HG03442 (cell line): ENCODE measurements at regions not wholly inside any gene's neighbourhood (a gene's known extent, or its start where the extent isn't known, plus 50 kb on each side); places are given as distances from the start of the nearest gene placed in this dataset.

ENCODE experiments used
- ATAC-seq: cut with Tn5 transposase; IDR thresholded peaks from one replicate; pipeline ENCODE4 v1.9.1; 2021; ENCODE audit warnings: mild to moderate bottlenecking, moderate library complexity; ENCODE audit not compliant: unreplicated experiment

GRCh38 chr4:119829326-119829725 is 200.7 kb upstream of the PDE5A start:
- ATAC-seq = no peak

DNA sequence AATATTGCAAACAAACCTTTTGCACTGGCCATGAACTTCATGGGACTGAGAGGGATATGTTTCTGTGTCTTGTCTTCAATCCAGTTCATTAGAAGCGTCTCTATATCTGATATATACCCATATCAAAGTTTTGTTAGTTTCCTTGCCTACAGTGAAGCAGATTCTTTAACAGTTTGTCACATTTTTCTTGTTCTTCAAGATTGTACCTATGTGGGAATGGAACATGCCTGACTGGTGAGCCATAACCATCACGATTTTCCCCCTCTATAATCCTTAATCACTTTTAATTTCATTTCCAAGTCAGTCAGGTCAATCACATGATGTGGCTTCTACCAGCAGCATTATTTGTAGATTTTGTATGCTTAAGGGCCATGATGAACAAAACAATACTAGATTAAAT is 197.1 kb upstream of the PDE5A start:
- ATAC-seq = no peak

- ATAC-seq = no peak
Measured at GRCh38 chr4:119823891-119824290, 195.3 kb upstream of the PDE5A start.

- no peak for ATAC-seq
Measured at GRCh38 chr4:119823045-119823444, 194.4 kb upstream of the PDE5A start.

GRCh38 chr4:119816473-119816872 is 187.9 kb upstream of the PDE5A start:
- ATAC-seq = no peak

DNA sequence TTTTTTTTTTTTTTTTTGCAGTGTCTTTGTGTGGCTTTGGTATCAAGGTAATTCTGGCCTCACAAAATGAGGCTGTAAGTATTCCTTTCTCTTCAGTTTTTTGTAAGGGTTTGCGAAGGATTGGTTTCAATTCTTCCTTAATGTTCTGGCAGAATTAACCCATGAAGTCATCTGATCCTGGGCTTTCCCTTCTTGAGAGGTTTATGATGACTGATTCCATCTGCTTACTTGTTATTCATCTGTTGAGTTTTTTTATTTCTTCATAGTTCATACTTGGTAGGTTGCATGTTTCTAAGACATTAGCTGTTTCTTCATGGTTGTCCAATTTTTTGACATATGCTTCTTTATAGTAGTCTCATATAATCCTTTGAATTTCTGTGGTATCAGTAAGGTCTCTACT is 181.4 kb upstream of the PDE5A start:
- ATAC-seq = no peak

DNA sequence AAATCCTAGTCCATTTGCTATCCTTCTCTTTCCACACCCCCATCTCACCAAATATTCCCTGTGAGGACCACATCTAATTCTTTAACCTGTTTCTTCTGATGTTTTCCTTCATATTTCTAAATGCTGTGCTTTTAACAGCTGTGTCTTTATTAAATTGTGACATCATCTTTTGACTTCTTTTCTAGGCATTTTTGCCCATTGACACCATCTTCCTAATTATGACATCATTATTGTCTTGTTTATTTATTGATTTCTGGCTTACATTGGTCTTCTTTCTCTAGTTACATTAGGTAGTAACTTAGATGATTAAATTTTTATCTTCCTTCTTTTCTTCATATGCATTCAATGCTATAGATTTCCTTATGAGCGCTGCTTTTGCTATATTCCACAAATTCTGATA is 175.8 kb upstream of the PDE5A start:
- no peak for ATAC-seq

GRCh38 chr4:119797238-119797894 is 168.8 kb upstream of the PDE5A start:
- peak; percentile 53 for ATAC-seq

- ATAC-seq = no peak
Measured at GRCh38 chr4:119795986-119796578, 167.5 kb upstream of the PDE5A start.

DNA sequence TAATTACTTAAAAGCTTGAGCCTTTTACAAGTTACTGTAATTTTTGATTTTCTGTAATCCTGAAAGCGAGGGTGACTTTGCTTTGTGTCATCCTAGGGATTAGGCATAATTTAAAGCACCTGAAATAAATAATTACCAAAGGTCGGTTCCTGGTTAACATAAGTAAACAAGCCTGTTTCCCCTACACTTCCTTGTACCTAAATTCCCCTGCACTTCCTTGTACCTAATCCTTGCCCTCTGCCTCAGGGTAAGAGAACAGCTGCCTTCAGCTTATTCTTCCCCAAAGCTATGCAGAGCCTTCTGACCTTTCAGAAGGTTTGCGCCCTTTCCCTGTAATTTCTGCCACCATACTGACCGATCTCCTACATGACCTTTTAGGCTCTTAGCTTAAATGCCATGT is 166.1 kb upstream of the PDE5A start:
- no peak for ATAC-seq

- no peak for ATAC-seq
Measured at GRCh38 chr4:119794113-119794512, 165.5 kb upstream of the PDE5A start.

DNA sequence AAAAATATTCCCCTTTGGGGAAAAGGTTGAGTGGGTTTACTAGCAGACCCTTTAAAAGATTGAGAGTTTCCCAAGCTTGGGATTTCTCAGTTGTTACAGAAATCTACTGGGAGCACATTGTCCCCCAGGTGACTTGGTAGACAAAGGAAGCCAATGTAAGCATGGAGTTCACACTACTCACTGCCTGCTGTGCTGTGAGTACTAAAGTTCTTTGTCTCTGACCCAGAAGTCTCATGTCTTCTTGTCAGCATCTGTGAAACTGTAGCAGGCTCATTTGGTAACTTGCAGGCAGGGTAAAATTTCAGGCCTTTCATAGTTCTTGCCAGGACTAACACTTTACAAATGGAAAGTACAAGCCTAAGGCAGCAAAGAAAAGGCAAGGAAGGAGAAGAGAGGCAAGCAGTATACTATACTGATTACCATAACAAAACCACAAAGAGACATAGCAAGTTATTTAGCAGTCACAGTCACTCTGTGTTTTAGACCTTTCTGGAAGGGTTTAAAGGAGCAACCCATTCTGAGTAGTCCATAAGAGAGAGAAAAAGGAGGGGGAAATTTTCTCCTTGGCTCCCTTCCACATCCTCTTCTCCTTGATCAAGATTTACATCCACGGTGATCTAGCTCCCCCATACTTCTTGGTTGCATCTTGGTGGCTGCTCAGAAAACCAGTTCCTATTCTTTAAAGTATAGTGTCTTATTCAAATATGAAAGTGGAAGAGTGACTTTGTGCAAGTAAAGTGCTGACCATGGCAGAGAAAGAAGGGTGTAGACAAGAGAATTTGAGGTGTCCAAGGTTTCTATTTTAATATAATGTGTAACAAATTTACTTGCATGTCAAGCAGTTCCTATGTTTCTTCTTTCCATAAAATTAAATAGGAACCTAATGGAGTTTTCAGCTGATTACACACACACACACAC is 160.0 kb upstream of the PDE5A start:
- ATAC-seq = no peak

DNA sequence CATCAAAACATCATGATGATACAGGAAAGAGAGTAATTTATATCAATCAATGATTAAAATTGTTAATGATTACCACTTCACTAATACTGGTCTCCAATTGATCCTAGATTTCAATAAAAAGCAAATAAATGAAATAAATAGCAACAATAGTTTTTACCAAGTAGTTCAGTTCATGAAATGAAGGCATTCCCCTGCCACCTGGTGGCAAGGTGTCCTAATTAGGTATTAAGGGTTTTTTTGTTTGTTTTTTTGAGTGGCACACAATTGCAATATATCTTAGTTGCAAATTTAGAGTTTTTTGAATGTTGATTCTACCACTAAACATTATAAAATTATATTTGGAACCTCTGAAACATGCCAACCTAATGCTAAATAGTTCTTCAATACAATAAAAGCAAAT is 157.4 kb upstream of the PDE5A start:
- no peak for ATAC-seq

DNA sequence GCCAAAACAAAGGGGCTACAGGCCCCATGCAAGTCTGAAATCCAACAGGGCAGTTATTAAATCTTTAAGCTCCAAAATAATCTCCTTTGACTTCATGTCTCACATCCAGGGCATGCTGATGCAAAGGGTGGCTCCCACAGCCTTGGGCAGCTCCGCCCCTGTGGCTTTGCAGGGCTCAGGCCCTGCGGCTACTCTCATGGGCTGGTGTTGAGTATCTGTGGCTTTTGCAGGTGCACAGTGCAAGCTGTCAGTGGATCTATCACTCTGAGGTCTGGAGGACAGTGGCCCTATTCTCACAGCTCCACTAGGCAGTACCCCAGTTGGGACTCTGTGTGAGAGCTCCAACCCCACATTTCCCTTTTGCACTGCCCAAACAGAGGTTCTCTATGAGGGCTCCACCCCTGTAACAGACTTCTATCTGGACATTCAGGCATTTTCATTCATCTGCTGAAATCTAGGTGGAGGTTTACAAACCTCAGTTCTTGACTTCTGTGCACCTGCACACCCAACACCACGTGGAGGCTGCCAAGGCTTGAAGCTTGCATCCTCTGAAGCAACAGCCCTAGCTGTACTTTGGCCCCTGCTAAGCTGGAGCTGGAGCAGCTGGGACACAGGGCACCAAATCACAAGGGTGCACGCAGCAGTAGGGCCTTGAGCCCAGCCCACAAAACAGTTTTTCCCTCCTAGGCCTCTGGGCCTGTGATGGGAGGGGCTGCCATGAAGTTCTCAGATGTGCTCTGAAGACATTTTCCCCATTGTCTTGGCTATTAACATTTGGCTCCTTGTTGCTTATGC is 154.8 kb upstream of the PDE5A start:
- no peak for ATAC-seq

DNA sequence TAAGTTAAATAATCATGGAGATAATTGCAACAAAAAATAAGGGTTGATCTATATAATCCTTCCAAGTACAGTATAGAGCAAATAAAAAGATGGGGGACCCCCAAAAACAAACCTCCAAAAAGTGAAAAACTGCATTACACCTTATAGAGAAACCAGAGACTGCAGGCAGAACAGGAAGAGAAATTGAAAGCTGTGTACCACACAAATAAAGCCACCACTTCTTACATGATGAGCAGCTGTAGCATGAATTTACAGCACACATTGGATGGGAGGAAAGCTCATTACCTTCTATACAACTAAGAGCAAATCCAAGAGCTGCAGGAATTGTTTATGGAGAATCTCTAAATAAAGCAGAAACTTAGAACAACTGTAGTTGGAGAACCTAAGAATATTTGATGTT is 152.4 kb upstream of the PDE5A start:
- ATAC-seq = no peak

DNA sequence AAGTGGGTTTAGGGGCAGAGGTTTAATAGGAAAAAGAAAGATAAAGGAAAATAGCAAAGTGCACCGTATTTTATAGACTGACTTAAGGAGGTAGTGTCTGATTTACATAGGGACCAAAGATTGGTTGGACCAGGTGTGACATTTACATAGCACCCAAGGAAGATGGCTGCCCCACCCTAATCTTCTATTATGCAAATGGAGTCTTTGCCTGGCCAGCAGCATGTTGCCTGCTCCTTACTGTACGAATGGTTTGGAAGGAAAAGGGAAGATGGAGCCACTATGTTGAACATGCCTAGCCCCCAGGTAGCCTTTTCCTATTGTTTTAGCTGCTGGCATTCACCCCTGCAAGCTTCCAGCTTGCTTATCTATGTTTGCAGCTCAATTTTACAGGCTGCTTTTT is 146.2 kb upstream of the PDE5A start:
- ATAC-seq = no peak

DNA sequence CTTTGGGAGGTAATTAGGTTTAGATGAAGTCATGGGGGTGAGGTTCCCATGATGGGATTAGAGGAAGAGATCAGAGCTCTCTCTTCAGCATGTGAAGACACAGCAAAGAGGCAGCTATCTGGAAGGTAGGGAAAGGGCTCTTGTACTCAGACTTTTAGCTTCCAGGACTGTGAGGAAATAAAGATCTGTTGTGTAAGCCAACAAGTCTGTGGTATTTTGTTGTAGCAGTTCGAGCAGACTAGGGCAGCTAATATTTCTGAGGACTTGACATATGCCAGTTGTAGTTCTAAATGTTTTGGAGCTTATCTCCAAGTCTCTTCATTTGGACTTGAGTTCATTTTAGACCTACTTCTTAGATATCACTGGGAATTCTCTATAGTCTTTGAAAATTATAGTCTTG is 137.3 kb upstream of the PDE5A start:
- ATAC-seq = no peak

DNA sequence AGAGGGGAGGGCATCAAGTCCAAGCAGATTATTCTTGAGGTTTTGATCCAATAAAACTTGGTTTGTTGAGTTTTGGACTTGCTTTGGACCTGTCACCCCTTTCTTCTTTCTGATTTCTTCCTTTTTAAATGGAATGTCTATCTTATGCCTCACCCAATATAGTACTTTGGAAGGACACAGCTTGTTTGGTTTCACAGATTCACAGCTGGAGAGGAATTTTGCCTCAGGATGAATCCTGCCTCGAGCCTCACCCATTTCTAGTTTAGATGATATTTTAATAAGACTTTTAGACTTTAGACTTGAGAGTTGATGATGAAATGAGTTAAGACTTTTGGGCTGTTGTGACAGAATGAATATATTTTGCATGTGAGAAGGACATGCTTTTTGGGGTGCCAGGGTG is 136.9 kb upstream of the PDE5A start:
- no peak for ATAC-seq

DNA sequence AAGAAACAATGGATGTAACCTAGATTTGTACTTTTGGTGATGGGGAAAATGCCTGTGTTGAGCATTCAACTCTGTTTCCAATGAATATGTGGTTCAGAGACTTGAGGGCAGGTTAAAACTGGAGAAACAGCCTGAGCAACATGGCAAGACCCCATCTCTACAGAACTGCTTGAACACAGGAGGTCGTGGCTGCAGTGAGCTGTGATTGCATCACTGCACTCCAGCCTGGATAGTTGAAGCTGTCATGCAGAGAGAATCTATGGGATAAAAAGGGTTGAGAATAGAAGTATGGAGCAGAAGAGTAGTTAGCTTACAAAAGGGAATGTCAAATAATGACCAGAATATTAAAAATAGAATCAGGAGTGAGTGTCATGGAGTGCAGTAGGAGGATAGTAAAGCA is 134.8 kb upstream of the PDE5A start:
- ATAC-seq = no peak

GRCh38 chr4:119755599-119755998 is 127.0 kb upstream of the PDE5A start:
- ATAC-seq = no peak

GRCh38 chr4:119752936-119753335 is 124.3 kb upstream of the PDE5A start:
- no peak for ATAC-seq
